ENCODE measurements at regions not wholly inside any gene's neighbourhood (a gene's known extent, or its start where the extent isn't known, plus 50 kb on each side); places are given as distances from the start of the nearest gene placed in this dataset.
"Not testable (repeated sequence)": the region's sequence is repeated elsewhere in the genome, so short reads cannot be mapped to it uniquely, and the experiment has no call there.

- no peak for DNase-seq (ENCODE audit: low spot score)
Measured at GRCh38 chr14:61160798-61161197, 120.3 kb downstream of the TMEM30B start.

GRCh38 chr14:61154641-61155040 is 126.5 kb downstream of the TMEM30B start:
- no peak for DNase-seq (ENCODE audit: low spot score)

- DNase-seq (ENCODE audit: low spot score): no peak
Measured at GRCh38 chr14:61153914-61154545, 127.1 kb downstream of the TMEM30B start.

- no peak for DNase-seq (ENCODE audit: low spot score)
Measured at GRCh38 chr14:61153431-61153830, 127.7 kb downstream of the TMEM30B start.

- DNase-seq (ENCODE audit: low spot score): no peak
Measured at GRCh38 chr14:61152851-61153364, 128.2 kb downstream of the TMEM30B start.

GRCh38 chr14:61151251-61151650 is 129.9 kb downstream of the TMEM30B start:
- DNase-seq (ENCODE audit: low spot score): no peak

- DNase-seq (ENCODE audit: low spot score): no peak
Measured at GRCh38 chr14:61150851-61151250, 130.3 kb downstream of the TMEM30B start.

GRCh38 chr14:61149896-61150295 is 131.2 kb downstream of the TMEM30B start:
- no peak for DNase-seq (ENCODE audit: low spot score)

- DNase-seq (ENCODE audit: low spot score): no peak
Measured at GRCh38 chr14:61148742-61149350, 132.3 kb downstream of the TMEM30B start.

GRCh38 chr14:61147831-61148549 is 133.1 kb downstream of the TMEM30B start:
- peak; percentile 75 for DNase-seq (ENCODE audit: low spot score)

GRCh38 chr14:61147381-61147821 is 133.7 kb downstream of the TMEM30B start:
- DNase-seq (ENCODE audit: low spot score): no peak

GRCh38 chr14:61146899-61147298 is 134.2 kb downstream of the TMEM30B start:
- no peak for DNase-seq (ENCODE audit: low spot score)

- DNase-seq (ENCODE audit: low spot score): no peak
Measured at GRCh38 chr14:61145903-61146481, 135.1 kb downstream of the TMEM30B start.

- DNase-seq (ENCODE audit: low spot score): no peak
Measured at GRCh38 chr14:61145034-61145902, 135.9 kb downstream of the TMEM30B start.

GRCh38 chr14:61144117-61145033 is 136.8 kb downstream of the TMEM30B start:
- DNase-seq (ENCODE audit: low spot score): not testable (repeated sequence)

GRCh38 chr14:61140872-61141271 is 140.3 kb downstream of the TMEM30B start:
- DNase-seq (ENCODE audit: low spot score): peak; percentile 31

- no peak for DNase-seq (ENCODE audit: low spot score)
Measured at GRCh38 chr14:61140271-61140670, 140.9 kb downstream of the TMEM30B start.

GRCh38 chr14:61139006-61139599 is 142.0 kb downstream of the TMEM30B start:
- DNase-seq (ENCODE audit: low spot score): no peak

- DNase-seq (ENCODE audit: low spot score): no peak
Measured at GRCh38 chr14:61132894-61133293, 148.2 kb downstream of the TMEM30B start.

GRCh38 chr14:61132336-61132735 is 148.8 kb downstream of the TMEM30B start:
- no peak for DNase-seq (ENCODE audit: low spot score)

Measured in SW480 (cell line).